Middle frontal gyrus (tissue), 1 donor: ENCODE measurements at regions not wholly inside any gene's neighbourhood (a gene's known extent, or its start where the extent isn't known, plus 50 kb on each side); places are given as distances from the start of the nearest gene placed in this dataset.

Experiments
- DNase-seq: peaks from one replicate; pipeline ENCODE4 v3.0.0-alpha.2; 2015; ENCODE audit warnings: low spot score; ENCODE audit errors: extremely low spot score

DNA sequence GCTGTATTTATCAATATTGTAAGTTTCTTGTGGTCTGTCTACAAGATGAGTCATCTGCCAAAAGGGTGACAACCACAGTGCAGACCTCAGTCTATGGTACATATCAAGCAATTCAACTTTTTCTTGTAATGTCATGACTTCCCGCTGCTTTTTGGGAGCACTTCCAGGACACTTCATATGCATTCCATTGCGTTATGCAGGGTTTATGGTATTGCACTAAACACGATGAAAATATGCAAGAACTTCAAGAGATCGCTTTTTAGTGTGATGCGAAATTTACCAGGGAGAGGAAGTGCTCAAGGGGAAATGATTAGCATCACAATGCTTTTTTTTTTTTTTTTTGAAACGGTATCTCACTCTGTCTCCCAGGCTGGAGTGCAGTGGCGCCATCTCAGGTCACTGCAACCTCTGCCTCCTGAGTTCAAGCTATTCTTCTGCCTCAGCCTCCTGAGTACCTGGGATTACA lies 166.5 kb downstream of the TFAP2A start:
- DNase-seq, result no peak

- no peak for DNase-seq
Measured at GRCh38 chr6:10237298-10238038, 177.4 kb downstream of the TFAP2A start.

- no peak for DNase-seq
Measured at GRCh38 chr6:10235344-10235743, 179.5 kb downstream of the TFAP2A start.

DNA sequence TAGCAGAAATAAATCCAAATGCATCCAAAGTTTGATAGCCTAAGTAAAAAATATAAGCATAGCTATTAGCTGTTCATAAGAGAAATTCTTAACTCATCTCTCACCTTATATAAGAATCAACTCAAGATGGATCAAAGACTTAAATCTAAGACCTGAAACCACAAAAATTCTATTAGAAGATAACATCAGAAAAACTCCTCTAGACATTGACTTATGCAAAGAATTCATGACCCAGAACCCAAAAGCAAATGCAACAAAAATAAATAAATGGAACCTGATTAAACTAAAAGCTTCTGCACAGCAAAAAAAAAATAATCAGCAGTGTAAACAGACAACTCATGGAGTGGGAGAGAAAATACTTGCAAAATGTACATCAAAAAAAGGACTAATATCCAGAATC lies 184.3 kb downstream of the TFAP2A start:
- no peak for DNase-seq

- no peak for DNase-seq
Measured at GRCh38 chr6:10223841-10224240, 191.0 kb downstream of the TFAP2A start.

- DNase-seq, result no peak
Measured at GRCh38 chr6:10221178-10221577, 193.7 kb downstream of the TFAP2A start.

GRCh38 chr6:10219510-10219909 lies 195.4 kb downstream of the TFAP2A start:
- DNase-seq, result no peak

GRCh38 chr6:10217111-10217510 lies 197.8 kb downstream of the TFAP2A start:
- DNase-seq, result no peak

GRCh38 chr6:10215326-10216110 lies 199.4 kb downstream of the TFAP2A start:
- no peak for DNase-seq

- DNase-seq, result no peak
Measured at GRCh38 chr6:10210052-10210451, 204.8 kb downstream of the TFAP2A start.

DNA sequence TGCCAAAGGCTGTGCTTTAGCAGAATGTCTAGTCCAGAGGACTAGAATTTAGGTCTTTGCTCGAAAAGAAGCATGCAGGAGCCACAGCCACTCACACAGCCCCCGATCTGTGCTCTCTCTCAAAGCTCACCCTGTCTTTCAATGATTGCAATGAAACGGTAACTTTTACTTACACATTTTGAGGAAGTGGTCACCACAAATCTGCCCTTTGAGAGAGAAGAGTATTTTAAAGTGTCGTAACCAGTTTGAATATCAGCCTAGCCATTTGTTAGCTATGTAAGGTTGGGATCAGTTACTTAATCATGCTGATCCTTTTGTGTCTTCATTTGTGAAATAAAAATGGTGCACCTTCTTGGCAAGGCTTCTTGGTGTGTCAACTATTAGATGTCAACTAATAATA lies 209.0 kb downstream of the TFAP2A start:
- no peak for DNase-seq

GRCh38 chr6:10205120-10205519 lies 209.8 kb downstream of the TFAP2A start:
- no peak for DNase-seq

DNA sequence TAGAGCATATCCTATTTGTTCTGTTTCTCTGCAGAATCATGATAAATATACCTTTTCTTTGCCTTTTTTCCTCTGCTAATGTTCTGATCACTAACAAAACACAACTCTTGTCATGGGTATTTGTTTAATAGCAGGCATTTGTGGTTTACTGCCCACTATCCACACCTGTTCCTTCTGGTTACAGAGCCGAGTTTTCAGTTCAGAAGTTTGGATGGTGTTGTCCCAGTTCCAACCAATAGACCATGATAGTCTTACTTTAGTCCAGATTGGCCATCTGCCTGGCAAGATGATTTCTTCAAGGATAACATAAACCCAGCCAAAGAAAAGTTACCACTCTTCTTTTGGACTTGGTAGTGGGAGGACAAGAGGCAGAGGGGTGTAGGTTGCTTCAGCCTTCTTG lies 211.2 kb downstream of the TFAP2A start:
- no peak for DNase-seq

DNA sequence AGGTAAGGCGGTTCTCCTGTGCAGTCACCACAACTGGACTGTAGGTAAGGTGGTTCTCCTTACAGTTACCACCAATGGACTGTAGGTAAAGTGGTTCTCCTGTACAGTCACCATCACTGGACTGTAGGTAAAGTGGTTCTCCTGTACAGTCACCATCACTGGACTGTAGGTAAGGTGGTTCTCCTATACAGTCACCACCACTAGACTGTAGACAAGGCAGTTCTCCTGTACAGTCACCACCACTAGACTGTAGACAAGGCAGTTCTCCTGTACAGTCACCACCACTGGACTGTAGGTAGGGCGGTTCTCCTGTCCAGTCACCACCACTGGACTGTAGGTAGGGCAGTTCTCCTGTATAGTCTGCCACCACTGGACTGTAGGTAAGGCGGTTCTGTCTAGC lies 212.3 kb downstream of the TFAP2A start:
- no peak for DNase-seq

DNA sequence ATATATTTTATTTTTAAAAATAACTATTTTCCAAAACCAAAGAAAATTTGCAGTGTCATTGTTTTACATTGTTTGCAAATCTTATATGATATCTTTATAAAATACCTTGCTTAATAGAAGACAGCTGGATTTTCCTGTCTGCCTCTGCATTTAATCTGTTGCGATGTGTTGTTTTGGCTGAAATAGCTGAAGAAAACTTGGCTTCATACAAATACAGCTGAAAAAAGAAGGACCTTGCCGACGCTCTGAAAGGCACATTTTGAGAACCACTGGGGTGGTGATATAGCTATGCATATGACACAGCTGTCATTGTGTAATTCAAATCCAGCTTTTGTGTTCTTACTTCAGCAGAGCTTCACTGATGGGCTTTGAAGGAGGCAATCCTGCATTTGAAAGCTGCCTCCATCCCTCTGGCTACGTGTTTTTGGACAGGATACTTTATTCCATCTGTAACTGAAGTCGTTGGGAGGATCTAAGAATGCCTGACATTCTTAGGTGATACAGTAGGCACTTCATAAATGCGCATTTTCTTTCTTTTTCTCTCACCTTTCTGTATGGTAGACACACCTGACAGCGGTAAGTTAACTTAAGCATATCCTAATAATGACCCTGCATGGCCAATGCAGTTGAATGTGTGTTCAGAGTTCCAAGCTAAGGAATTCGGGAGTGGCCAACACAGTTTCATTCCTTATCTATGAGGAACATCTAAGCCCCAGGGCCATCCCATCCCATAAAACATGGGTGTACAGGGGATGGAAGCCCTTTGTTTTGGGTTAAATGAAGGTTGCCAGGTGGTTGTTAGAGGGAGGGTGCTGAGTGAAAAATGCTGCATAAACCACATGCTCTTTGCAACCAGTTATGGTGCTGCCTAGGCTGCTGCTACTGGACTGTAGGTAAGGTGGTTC lies 213.0 kb downstream of the TFAP2A start:
- no peak for DNase-seq

GRCh38 chr6:10196090-10196489 lies 218.8 kb downstream of the TFAP2A start:
- DNase-seq, result no peak

DNA sequence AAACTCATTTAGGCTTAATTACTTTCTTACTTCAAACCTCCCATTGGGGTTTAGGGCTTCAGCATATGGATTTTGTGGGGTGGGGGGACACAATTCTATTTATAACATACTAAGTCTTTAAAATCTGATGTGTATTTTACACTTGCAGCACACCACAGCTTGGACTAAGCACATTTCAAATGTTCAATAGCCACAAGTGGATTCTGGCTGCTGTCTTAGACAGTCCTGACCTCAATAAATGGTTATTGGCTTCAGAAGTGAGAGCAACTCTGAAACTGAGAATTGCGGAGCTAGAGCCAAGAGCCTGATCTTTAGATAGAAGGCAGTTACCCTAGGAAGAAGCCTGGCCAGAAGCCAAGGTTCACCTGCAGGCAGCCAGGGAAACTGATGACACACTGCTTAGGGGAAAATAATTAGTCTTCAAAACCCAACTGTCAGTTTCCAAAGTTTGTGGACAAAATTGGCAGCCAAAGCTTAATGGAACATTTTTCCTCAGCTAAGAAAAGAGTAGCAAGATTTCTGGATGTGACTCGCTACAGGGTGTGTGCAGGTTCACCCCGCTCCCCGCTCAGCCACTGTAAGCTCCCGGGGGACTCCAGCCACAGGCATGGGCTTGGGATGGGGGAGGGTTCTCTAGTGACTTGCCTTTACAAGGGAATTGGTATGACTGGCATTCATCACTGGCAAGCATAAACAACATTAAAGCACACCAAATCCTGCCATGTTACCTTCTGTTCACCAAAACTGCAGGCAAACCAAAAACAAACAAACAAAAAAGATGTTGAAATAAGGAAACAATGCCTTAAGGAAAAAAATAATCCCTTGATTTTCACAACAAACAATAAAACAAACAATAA lies 219.8 kb downstream of the TFAP2A start:
- DNase-seq, result no peak

DNA sequence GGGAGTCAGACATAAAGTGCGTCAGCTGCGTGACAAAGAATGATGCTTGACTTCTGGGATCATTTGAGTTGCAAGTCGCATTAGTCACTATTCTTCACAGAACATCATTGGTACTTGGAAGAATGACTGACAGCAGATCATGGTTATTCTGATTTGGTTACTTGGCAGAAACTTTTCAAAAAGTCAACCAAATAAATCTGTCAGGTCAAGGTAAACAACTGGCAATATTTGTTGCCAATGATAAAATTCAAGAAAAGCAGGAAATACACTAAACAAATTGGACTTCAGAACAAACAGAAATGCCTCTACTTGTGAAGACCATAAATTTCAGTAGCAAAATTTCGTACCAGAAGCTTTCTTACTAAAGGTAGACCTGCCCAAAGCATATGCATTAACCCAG lies 221.6 kb downstream of the TFAP2A start:
- no peak for DNase-seq

GRCh38 chr6:10190042-10190441 lies 224.8 kb downstream of the TFAP2A start:
- no peak for DNase-seq

DNA sequence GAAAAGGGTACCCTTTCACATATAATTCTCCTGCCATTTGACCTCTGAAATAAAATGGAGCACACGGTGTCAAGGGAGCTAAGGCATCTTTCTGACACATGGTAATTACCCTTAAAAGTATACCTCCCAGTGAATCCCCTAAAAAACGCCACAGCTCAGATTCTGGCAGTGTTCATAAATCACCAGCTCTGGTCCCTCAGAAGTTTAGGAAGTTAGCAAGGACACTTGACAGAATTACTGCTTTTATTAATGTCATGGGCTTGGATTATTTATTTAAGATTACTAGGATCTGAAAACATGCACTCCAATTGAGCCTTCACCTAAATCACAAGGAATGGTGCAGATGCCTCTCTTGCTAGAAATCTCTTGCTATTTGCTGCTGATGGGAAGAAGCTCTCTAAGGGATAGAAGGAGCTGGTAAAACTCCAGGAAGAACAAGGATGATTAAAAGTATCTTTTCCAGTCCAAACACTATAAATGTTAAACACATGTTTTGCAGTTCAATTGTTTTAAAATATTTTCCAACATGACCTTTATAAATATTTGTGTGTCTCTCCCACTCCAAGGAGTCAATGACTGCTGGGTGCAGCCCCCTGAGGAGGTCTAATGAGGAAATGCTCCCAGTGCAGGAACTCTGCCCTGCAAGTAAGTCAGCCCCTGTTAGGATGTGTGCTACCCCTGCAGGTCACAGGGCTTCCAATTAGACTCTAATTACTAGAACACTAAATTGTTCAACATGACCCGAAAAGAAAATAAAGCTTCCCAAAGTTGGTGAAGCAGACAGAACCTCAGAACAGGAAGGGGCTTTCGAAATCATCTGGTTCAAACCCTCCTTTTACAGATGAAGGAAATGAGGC lies 230.3 kb downstream of the TFAP2A start:
- no peak for DNase-seq
